HG03571 (cell line): ENCODE measurements at regions not wholly inside any gene's neighbourhood (a gene's known extent, or its start where the extent isn't known, plus 50 kb on each side); places are given as distances from the start of the nearest gene placed in this dataset.
"Not testable (repeated sequence)": the region's sequence is repeated elsewhere in the genome, so short reads cannot be mapped to it uniquely, and the experiment has no call there.

ENCODE experiments used
- ATAC-seq: cut with Tn5 transposase; IDR thresholded peaks from one replicate; pipeline ENCODE4 v1.9.1; 2021; ENCODE audit not compliant: unreplicated experiment

DNA sequence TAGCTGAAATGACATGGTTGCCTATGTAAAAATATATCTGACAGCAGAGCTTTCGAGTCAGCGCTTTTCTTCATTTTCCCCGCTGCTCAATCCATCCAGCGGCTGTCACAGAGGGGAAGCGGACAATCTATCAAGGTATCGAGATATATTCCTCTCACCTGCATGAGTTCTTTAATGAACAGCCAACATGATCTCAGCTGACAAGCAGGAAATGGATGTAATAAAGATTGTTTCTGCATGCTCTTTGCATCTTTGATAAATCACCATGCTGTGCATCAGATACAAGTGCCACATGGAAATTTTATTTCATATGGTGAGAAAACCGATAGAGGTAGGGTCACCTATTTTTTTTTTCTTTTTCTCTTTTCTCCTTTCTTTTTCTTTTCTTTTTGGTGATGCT, 602.3 kb upstream of the MMS22L start:
- no peak for ATAC-seq

DNA sequence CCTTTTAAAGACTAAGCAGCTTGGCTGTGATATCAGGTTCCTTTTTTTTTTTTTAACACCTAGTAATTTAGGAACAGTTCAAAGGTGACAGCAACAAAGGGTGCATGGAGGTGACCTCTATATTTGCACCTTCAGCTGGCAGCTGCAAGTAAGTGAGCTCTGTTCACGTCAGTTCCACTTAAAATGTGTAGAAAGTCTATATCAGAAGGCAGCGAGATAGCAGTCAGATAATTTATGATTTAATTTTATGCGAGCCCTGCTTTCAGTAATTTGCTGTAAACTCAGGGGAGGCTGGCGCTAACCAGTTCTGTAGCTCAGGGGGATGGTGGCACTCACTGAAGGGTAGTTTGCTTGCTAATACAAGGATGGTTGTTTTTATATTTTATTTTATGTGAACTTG, 602.8 kb upstream of the MMS22L start:
- no peak for ATAC-seq

GRCh38 chr6:97901531-97901930, 618.5 kb upstream of the MMS22L start:
- ATAC-seq = no peak

DNA sequence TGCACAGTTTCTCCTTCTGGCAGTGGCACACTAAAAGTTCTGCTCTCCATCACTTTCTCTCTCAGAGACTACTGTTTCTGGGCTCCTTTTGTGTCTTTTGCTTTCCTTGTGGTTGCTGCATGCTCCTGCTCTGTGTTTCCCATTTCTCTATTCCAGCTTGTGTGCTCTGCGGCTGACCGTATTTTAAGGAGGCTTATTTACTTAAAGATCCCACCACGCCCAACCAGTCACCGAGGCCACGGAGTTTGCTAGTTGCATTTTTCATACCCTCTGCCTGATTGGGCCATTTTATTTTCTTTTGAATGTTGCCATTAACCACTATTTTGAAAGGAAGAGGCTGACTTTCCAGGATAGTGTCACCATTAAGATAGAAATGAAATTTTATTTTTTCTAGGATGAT, 626.4 kb upstream of the MMS22L start:
- no peak for ATAC-seq

DNA sequence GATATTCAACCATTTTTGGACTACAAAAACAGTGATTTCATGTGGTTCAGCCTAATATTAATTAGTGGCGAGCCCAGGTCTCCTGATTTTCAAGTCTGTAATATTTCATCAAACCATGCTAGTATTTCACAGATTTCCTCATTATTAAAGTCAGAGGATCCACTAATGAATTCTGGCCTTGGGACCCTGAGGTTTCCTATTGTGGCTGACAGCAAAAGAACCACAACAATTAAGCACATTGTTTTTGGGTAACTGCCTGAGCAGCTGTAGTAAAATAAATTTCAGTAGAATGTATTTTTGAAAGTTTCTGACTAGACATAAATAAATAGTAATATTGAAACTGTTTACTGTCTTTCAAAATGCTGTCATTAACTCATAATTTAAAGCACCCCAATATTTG, 630.7 kb upstream of the MMS22L start:
- ATAC-seq = no peak

GRCh38 chr6:97914912-97915311, 631.9 kb upstream of the MMS22L start:
- ATAC-seq = no peak

DNA sequence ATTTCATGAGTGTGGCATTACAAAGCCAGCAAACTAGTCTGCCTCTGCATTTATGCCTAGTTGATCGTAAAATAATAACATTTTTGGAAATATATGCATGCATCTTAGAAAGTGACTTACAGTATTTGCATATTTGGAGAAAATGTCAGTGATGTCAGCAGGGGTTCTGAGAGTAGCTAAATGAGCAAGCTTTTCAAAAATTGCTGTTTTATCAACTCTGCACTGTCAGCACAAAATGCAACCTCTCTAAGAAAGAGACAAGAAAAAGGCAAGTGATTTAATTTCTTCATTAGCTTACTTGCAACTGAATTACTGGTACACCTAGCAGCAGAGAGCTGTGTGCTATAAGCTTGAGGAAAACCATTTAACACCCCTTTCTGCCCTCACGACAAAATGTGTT, 632.5 kb upstream of the MMS22L start:
- no peak for ATAC-seq

DNA sequence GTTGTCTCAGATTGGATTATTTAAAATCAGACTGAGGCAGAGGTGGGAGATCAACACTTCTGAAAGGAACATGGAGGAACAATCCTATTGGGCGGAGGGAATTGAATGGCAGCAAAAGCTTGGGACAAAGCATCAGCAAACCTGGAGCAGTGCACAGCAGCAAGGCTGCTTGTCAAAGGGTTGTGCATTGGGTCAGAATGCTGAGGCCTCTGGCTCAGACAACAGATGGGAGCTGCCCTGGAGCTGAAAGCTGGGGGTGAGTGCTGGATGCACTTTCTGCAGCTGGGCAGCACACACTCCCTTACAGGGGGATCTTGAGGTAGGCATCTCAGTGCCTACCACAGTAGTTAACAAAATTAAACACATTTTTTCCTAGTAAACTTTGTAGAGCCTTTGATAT, 634.4 kb upstream of the MMS22L start:
- no peak for ATAC-seq

- ATAC-seq = no peak
Observed at GRCh38 chr6:97919046-97919445, 636.0 kb upstream of the MMS22L start.

DNA sequence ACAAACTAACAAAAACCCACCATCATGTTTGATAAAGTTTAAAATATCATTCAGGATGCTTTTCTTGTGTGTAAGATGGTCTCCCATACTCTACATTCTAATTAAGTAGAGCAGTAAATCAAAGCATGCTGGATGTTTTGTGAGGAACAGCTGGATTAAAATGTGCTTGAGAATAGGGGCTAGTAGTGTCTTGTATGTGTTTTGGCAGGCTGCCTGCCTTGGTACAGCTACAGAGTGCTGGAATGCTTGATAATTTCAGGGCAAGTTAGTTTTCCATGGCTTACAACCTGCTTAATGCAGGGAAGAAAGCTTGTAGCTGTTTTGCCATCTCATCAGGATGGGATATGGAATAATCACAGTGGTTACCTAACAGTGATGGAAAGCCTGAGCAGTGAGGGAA, 636.6 kb upstream of the MMS22L start:
- no peak for ATAC-seq

DNA sequence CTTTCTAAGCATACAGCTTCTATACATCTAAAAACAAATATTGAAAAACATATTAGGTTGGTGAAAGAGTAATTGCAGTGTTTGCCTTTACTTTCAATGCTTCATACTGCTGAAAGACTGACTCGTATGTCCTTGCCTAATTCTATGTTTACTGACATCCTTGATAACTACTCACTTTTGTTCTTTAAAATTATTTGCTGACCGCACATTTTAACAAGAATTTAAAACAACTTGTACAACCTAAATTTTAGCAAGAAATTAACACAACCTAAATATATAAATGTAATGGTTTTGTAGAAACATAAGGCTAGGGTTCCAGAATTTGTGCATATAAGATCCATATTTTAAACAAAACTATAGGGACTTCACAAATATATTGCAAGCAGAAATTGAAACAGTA, 640.2 kb upstream of the MMS22L start:
- ATAC-seq = no peak

- ATAC-seq = no peak
Observed at GRCh38 chr6:97925504-97925903, 642.5 kb upstream of the MMS22L start.

GRCh38 chr6:97939440-97940168, 656.6 kb upstream of the MMS22L start:
- ATAC-seq = no peak

DNA sequence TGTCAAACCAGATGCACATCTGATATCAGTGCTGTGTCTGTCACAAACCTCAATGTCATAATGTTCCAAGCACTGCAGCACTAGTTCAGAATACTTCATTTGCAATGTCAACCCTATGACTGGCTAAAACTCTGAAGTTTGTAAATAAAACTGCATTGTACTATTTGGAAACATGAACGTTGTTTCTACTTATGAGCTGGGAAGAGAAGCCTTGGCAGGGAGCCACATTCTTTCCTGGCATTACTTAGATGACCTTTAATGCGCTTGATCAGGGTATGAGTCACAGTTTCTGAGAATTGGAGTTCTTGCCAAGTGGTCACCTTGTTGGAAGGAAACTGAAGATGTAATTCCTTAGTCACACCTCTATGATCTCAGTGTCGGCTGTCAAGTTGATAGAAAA, 664.8 kb upstream of the MMS22L start:
- ATAC-seq = no peak

GRCh38 chr6:97958134-97958533, 675.1 kb upstream of the MMS22L start:
- no peak for ATAC-seq

DNA sequence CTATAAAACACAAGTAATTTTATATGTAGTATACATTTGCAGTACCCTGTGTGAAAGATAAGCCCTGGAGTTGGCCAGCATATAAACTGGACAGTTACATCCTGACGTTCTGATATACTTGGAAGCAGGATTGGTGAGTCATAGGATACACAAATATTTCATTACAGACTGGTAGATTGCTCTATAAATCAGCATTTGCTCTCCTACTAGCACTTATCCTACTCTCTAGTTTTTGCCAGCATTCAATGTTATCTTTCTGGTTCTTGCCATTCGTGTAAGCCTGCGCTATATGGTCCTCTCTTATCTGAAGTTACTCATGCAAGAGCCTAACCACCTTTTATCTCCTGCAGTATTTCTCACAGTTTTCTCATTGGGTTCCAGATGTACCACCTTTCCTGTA, 680.2 kb upstream of the MMS22L start:
- no peak for ATAC-seq

DNA sequence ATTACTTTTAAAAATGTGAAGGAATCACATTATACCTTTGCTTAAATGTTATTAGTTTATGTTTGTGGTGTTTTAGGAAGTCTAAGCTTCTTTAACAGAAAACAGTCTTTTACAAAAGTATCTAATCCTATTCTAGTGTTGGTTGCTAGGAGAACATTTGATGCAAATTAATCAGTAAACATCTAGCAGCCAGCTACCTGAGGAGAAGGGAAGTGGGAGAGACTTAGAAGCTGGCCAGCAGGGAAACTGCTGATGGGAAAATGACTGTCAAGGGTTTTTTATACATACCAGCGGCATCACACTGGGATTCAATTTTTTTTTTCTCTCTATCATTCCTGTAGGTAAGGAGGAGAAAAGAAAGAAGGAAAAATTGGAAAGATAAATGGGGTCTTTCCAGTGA, 686.0 kb upstream of the MMS22L start:
- ATAC-seq = no peak

GRCh38 chr6:97977084-97977483, 694.1 kb upstream of the MMS22L start:
- ATAC-seq = no peak

DNA sequence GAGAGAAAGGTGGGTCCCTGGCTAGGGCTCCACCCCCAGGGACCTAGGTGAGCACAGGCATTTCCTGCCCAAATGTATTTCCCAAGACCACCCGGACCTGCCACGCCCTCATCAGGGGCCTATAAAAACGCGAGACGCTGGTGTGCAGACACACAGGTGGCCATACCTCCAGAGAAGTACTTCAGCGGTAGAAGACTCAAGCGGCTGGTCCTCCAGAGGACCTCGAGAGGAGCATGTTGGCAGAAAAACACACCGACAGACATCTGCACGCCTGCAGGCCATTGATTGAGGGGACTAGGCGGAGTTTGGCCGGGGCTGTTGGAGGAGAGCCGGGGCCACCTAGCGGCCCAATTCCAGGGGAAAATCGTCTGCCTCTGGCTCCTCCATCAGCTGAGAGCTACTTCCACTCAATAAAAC, 695.8 kb upstream of the MMS22L start:
- no peak for ATAC-seq

DNA sequence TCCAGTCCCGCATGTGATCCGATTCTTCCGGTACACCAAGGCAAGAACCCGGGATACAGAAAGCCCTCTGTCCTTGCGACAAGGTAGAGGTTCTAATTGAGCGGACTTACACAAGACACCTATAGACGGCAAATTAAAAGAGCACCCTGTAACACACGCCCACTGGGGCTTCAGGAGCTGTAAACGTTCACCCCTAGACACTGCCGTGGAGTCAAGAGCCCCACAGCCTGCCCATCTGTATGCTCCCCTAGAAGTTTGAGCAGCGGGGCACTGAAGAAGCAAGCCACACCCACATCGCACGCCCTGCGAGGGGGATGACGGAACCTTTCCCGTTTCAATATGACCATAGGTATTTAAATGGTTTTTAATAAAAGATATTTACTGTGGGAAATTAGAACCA, 696.3 kb upstream of the MMS22L start:
- not testable (repeated sequence) for ATAC-seq

- no peak for ATAC-seq
Observed at GRCh38 chr6:97989451-97989850, 706.4 kb upstream of the MMS22L start.

DNA sequence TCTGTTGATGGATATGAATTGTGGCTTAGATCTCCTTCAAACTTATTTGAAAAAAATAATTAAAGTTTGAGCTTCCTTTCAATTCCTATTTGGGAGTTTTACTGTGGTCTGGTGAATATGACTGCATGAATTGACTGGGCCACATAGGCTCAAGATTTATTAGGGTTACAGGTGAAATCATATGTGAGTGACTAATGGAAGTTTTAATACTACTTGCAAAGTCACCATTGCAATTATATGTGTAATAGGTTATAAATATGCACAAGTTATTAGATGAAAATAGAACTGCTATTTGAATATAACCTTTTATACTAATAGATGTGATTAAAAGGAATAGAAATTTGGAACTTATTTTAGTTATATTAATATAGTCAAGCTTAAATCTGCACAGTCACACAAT, 712.1 kb upstream of the MMS22L start:
- ATAC-seq = no peak

- ATAC-seq = no peak
Observed at GRCh38 chr6:98002678-98003077, 719.7 kb upstream of the MMS22L start.
